Activated CD8-positive, alpha-beta memory T cell treated with anti-CD3 and anti-CD28 coated beads for 4 hours (primary cell): ENCODE measurements at regions not wholly inside any gene's neighbourhood (a gene's known extent, or its start where the extent isn't known, plus 50 kb on each side); places are given as distances from the start of the nearest gene placed in this dataset.

Experiments
- DNase-seq, 2 donors: peaks; one replicate each; pipeline ENCODE4 v3.0.0-alpha.2; 2020; ENCODE audit warnings: low read depth in 2 of 2

GRCh38 chr4:24244663-24245490 lies 339.5 kb downstream of the DHX15 start:
- no peak for DNase-seq

DNA sequence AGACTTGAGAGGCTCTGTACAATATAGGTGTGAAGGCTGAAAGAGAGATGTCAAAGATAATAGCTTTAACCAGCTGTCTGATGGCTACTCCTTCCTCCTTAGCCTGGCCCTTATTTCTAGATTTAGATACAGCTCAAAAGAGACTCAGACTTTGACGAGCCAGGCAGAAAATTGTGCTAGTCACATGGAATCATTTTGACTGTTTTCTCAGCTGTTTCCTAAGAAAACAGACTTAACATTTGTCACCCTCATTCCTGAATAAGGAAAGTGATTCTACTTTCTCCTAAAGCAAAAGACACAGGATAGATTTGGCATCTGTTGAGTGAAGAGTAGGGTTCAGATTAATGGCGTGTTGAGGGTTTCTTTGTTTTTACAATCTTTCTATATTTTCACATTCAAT lies 340.7 kb downstream of the DHX15 start:
- DNase-seq = no peak

DNA sequence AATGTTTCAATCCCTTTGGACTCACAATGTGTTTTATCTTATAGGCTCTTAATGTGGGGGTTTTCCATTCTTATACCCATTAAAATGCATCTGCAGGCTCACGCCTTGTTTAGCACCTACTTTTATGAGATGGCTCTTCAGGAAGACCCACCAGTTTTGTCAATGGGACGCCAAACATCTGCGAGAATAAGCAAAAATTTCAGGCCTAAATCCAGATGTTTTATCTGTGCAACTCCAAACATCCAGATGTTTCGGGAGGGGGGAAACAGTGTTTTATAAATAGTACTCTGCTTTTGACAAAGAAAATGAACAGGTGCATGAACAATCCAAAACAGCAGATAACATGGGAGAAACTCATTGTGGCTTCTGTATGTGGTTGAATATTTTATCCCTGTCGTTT lies 342.8 kb downstream of the DHX15 start:
- no peak for DNase-seq

GRCh38 chr4:24240655-24241054 lies 343.7 kb downstream of the DHX15 start:
- DNase-seq = no peak

DNA sequence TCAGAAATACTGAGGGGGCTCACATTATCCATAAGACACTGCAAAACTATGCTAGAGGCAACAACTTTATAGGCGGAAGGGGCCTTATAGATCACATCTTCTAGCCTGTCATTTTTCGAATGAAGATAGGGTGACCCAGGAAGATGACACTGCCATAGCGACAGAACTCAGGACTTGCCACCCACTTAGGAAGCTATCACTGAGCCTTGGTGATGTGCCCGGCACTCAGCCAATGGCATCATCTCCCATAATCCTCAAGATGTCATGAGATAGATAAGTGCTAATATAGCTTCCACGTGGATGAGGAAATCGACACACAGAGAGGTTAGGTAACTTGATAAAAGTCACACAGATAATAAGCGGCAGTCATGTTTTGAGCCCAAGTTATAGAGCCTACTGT lies 346.6 kb downstream of the DHX15 start:
- no peak for DNase-seq

GRCh38 chr4:24236532-24236931 lies 346.7 kb upstream of the PPARGC1A start:
- DNase-seq = no peak

DNA sequence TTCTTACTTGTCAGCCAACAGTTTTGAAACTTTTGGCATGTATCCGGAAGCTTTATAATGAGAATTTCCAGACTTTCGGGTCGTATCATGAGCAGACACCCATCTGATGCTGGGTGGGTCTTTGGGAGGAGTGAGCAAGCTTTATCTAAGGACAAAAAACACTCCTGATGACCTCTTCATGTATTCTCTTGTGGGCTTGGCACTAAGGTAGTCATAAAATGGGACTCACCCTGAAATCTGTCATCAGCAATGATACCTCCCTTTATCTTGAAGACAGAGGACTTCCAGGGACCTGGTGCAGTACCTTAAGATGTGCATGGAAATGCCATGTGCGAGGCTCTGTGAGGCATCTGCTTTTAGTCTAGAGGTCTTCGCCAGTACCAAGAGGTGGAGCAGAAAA lies 346.3 kb upstream of the PPARGC1A start:
- no peak for DNase-seq

GRCh38 chr4:24235618-24236017 lies 345.8 kb upstream of the PPARGC1A start:
- no peak for DNase-seq

DNA sequence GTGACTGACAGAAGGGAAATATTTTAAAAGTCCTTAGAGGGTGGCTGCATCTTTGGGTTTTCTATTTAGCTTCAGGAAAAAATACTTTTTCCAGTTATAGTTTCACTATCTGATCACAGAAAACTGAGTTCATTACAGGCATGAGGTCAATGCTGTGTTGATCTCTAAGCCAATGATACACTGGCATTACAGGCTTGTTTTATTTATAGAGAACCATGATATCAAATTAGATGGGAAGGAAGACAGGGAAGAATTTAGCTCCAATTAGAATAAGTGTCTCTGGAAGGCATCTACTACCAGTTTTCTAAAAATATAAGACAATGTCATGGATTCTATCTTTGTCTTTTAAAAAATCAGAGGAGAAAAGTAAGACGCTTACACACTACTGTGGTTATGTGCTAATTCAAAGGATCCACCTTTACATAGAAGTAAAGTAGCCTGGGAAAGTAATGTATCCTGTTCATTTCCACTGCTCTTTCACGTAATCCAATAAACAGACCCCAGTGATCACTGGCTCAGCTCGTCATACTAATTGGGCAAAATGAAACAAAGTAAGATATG lies 344.5 kb upstream of the PPARGC1A start:
- DNase-seq = no peak

DNA sequence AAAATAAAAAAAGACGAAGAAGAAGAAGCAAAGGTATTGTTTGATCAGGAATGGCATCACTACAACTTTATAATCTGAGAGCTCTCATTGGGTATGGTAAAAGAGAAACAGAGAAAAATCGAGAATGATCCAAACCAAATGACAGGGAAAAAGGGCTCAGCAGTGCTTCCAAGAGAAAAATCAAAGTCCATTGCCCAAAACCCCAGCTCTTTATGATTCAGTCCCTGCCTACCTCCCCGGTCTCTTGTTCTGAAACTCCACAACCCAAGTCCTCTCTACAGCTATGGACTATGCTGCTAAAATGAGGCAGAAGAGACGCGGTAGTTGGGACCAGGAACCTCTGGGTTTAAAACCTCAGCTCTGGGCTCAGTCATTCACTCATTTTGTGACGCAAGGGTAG lies 341.1 kb upstream of the PPARGC1A start:
- no peak for DNase-seq

DNA sequence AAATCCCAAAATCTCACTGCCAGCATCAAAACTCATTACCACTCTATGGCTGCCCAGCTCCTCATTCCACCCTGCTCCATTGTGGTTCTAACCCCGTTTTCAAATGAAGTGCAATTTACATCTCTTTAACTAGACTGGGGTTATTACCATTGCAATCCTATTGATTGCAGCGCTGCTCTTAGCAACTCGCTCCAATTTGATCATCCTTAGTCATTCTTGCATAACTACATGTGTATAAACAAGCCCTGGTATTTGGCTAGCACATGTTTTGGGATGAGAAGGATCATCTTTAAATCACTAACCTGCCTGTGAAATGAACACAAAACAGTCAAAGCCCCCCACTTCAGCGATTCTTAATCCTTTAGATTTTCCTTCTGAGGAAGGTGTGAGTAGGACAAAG lies 340.1 kb upstream of the PPARGC1A start:
- DNase-seq = no peak

DNA sequence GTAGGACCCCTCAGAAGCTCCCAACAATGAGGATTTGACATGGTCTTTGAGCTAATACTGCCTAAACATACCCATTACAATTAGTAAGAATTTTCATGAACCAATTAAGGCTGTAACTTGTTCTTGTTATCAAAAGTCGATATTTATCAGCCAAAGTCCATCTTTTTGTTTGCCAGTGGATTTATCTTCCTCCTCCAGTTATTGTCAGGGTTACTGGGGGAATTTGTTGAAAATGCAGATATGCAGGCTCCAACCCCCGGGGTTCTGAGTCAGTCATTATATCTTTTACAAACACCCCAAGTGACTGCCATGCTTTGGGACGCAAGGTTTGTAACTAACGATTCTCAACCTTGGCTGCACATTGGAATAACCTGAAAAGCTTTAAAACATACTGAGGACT lies 338.8 kb upstream of the PPARGC1A start:
- no peak for DNase-seq

GRCh38 chr4:24226667-24227066 lies 336.8 kb upstream of the PPARGC1A start:
- DNase-seq = no peak

DNA sequence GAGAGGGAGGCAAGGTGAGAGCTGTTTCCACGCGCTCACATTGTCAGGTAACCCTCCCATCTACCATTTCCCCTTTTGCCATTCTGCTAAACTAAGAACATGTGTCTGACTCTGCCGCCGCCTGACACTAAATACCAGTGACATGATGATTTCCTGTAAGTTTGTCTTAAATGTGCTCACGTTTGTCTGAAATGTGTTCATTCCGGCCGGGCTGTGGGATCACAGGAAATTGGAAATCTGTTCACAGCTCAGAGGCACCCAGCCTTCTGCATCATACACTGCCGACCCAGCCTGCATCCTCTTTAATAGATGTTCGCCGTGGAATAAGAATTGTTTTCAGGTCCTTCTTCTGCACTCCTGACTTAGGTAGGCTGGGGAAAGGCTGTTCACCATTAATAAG lies 336.2 kb upstream of the PPARGC1A start:
- DNase-seq = no peak

GRCh38 chr4:24224446-24224845 lies 334.6 kb upstream of the PPARGC1A start:
- no peak for DNase-seq

DNA sequence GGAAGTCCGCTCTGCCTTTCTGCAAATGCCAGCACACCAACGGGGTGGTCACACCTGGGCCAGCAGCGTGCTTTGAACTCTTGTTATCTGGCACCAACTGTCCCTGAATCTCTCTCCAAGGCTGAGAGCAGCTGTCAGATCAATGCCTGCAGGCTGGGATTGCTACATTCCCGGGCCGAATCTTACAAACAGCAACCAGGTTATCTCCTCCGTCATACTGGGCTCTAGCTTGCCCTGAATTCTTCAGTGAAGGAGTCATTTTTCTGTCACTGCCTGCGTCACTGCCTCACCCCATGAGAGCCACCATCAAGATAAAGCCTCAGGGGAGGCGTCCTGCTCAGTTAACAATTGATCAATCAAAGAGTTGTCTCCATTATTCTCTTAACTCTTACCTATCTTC lies 329.4 kb upstream of the PPARGC1A start:
- no peak for DNase-seq

DNA sequence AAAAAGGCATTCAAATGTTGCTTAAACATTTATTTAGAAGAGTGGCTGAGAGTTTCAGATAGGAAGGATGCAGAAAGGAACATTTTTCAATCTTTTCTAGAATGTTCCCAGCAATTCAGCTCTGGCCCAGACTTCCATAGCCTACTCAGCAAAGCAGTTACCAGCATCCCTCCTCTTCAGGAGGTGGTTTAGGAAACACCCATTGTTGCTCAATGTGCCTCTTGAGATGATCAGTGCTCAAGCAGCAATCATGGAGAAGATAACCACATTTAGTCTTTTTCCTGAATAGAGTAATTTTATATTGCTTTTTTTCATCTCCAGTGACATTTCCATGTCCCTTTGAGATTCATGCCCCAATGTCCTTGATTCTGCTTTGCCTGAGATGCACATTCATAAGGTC lies 328.7 kb upstream of the PPARGC1A start:
- DNase-seq = no peak

GRCh38 chr4:24214796-24215195 lies 324.9 kb upstream of the PPARGC1A start:
- DNase-seq = no peak

DNA sequence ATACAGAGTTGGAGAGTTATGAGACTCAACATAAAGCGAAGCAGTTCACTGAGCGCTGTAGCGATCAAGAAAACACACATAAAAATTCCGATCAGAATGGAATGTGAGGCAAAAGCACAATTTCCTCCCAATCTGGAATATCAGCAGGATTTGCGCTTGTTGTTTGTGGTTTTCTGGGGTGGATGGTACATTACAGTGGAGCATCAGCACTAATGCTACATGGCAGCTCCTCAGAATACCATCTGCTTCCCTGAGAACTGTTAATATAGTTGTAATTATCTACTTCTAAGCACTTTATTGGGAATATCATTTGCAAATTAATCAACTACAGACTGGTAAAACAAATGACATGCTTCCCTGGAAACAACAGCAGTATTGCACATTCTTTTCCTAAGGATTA lies 324.1 kb upstream of the PPARGC1A start:
- no peak for DNase-seq

DNA sequence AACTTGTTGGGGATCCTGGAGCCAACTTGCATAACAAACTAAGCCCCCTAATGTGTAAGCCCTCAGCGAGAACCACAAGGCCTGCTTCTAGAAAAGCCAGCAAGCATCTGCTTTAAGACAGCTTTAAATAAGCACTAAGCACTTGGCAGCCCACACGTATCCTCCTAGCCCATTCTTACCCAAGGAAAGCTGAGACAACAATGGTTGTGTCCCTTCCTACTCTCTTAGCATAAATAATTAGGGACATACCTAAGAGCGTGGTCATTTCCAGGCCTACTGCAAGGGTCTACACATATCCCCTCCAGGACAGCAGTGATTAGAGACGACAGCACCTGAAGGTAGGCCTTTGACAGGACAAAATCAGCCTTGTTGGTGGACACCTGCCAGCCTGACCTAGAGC lies 322.8 kb upstream of the PPARGC1A start:
- no peak for DNase-seq

DNA sequence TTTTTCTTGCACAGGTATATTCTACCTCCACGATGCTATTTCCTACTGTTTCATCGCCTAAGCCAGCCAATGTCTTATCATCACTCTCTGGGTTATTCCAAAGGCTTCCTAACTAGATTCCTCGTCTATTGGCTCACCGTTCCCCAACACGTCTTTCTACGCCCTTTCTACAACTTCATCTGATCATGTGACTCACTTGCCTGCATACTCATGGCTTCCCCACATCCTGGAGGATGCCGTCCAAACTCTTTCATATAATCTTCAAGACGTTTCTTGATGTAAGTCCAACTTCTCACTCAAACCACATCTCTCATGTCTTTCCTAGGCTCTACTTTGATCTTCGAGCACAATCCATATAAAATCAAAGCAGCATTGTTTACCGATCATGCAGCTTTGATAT lies 322.0 kb upstream of the PPARGC1A start:
- DNase-seq = no peak

GRCh38 chr4:24210332-24210902 lies 320.6 kb upstream of the PPARGC1A start:
- no peak for DNase-seq

DNA sequence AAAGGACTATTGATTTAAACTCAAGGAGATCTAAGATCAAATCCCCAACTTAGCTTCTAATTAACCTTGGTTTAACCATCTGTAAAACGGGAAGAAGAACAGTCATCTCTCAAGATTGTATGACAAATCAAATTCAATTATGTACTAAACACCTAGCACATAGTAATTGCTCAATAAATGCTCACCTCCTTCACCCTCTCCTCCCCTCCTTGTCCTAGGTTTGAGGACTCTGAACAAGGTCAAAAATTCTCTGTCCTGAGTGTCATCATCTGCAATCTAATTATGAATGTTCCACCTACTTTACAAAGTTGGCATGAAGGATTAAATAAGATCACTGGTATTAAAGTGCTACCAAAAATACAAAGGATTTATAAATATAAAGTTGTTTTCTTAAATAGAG lies 320.1 kb upstream of the PPARGC1A start:
- no peak for DNase-seq
